HL-60 (cell line): ENCODE measurements at regions not wholly inside any gene's neighbourhood (a gene's known extent, or its start where the extent isn't known, plus 50 kb on each side); places are given as distances from the start of the nearest gene placed in this dataset.
A peak's percentile ranks its signal among the peaks of the same experiment; 100 is the strongest.

Experiments used
- DNase-seq, 2 experiments: peaks; one replicate each; pipeline ENCODE4 v3.0.0-alpha.2; 2010 to 2020; ENCODE audit warnings: low read depth in 1 of 2, low spot score in 1 of 2
- H3K27ac ChIP-seq: fragments of 250-450 bp; sonication (Bioruptor Pico); replicated peaks from 2 replicates; pipeline ENCODE4 v1.5.1; 2020; ENCODE audit warnings: mild to moderate bottlenecking, moderate library complexity
- H3K27me3 ChIP-seq: fragments of 250-450 bp; sonication (Bioruptor Pico); 2 replicates; pipeline ENCODE4 v1.5.1; 2021; ENCODE audit warnings: mild to moderate bottlenecking, moderate library complexity; ENCODE audit not compliant: insufficient read depth, poor library complexity, severe bottlenecking
- H3K4me3 ChIP-seq: replicated peaks from 2 replicates; pipeline ENCODE4 v1.5.1; 2011; ENCODE audit warnings: mild to moderate bottlenecking, control low read depth, low read length; ENCODE audit not compliant: insufficient read depth
- CTCF ChIP-seq: IDR thresholded peaks from one replicate; pipeline ENCODE4 v1.5.1; 2011; ENCODE audit warnings: low read length, control low read depth, inconsistent platforms; ENCODE audit not compliant: insufficient read depth
- GABPA ChIP-seq: IDR thresholded peaks from 2 replicates; pipeline ENCODE4 v1.6.1; 2012; ENCODE audit warnings: low read depth
- POLR2AphosphoS5 ChIP-seq: IDR thresholded peaks from 2 replicates; pipeline ENCODE4 v1.6.1; 2012; ENCODE audit warnings: low read depth
- REST ChIP-seq: IDR thresholded peaks from 2 replicates; pipeline ENCODE4 v1.6.1; 2012; ENCODE audit warnings: low read depth; ENCODE audit not compliant: insufficient replicate concordance
- SPI1 ChIP-seq: IDR thresholded peaks from 2 replicates; pipeline ENCODE4 v1.6.1; 2012; ENCODE audit warnings: low read depth, mild to moderate bottlenecking, borderline replicate concordance

GRCh38 chr11:88231894-88232482 lies 56.7 kb upstream of the RAB38 start:
- TF ChIP-seq REST (no peak), CTCF (peak; percentile 18)
- no peak overlapping the region for H3K27ac ChIP-seq
- no peaks in the 10 kb centered on the region for H3K27me3 ChIP-seq
- H3K4me3 ChIP-seq = no peak overlapping the region
- peak in 1 of 2 experiments; percentile 23 for DNase-seq

GRCh38 chr11:88229303-88229702 lies 54.1 kb upstream of the RAB38 start:
- TF ChIP-seq GABPA = no peak
- no peak for TF ChIP-seq POLR2AphosphoS5
- no peak for TF ChIP-seq REST
- TF ChIP-seq SPI1 = no peak
- TF ChIP-seq CTCF = no peak
- no peak for DNase-seq
- H3K27me3 ChIP-seq = no peaks in the 10 kb centered on the region

More at GRCh38 chr11:88229303-88229702, 54.1 kb upstream of the RAB38 start:
- H3K4me3 ChIP-seq = no peak overlapping the region
- H3K27ac ChIP-seq = no peak overlapping the region
